H1 (cell line): ENCODE measurements at regions not wholly inside any gene's neighbourhood (a gene's known extent, or its start where the extent isn't known, plus 50 kb on each side); places are given as distances from the start of the nearest gene placed in this dataset.

Source experiments
- CTCF ChIA-PET: fragments of 300-600 bp; sonication (Branson Sonifier 250); formaldehyde crosslinking; loops from one replicate; lab custom pipeline; 2021; ENCODE audit not compliant: partially characterized antibody; lab: Charles Lee
- POLR2A ChIA-PET: fragments of 300-600 bp; sonication (Branson Sonifier 250); formaldehyde crosslinking; loops from one replicate; lab custom pipeline; 2021; ENCODE audit warnings: inconsistent platforms; ENCODE audit not compliant: partially characterized antibody; lab: Charles Lee
- DNase-seq, 2 experiments: peaks; one replicate each; pipeline versions ENCODE4 v3.0.0 to v3.0.0-alpha.2; 2010 to 2022; ENCODE audit warnings: low spot score in 2 of 2, low read depth in 1 of 2, mixed read lengths in 1 of 2
- FAIRE-seq: peaks from 2 replicates; lab custom pipeline; 2011; peaks lifted over from hg19 to GRCh38; lab: Jason Lieb, UNC
- H2AFZ ChIP-seq: 2 replicates; pipeline ENCODE4 v1.8.1; 2012; ENCODE audit warnings: low read length, inconsistent platforms
- H2AK5ac ChIP-seq: 2 replicates; pipeline ENCODE4 v1.6.1; 2013; ENCODE audit warnings: low read depth, low read length
- H2BK120ac ChIP-seq: replicated peaks from 2 replicates; pipeline ENCODE3; 2013; ENCODE audit warnings: low read depth, low read length, inconsistent platforms
- H2BK12ac ChIP-seq: 2 replicates; pipeline ENCODE4 v1.6.1; 2013; ENCODE audit warnings: low read depth, low read length
- H2BK15ac ChIP-seq: 2 replicates; pipeline ENCODE4 v1.6.1; 2013; ENCODE audit warnings: low read length
- H2BK20ac ChIP-seq: 2 replicates; pipeline ENCODE4 v1.6.1; 2013; ENCODE audit warnings: low read length
- H2BK5ac ChIP-seq: 2 replicates; pipeline ENCODE4 v1.6.1; 2013; ENCODE audit warnings: low read depth, low read length
- H3K14ac ChIP-seq: 2 replicates; pipeline ENCODE4 v1.6.1; 2013; ENCODE audit warnings: inconsistent platforms; ENCODE audit not compliant: insufficient read length
- H3K18ac ChIP-seq: 2 replicates; pipeline ENCODE4 v1.6.1; 2013; ENCODE audit warnings: low read length; ENCODE audit errors: extremely low read depth
- H3K23ac ChIP-seq: 2 replicates; pipeline ENCODE4 v1.6.1; 2013; ENCODE audit warnings: inconsistent platforms; ENCODE audit not compliant: insufficient read length
- H3K23me2 ChIP-seq: 2 replicates; pipeline ENCODE4 v1.6.1; 2013; ENCODE audit warnings: low read depth, low read length
- H3K27ac ChIP-seq: 2 replicates; pipeline ENCODE4 v1.6.1; 2011; ENCODE audit warnings: low read depth, low read length, inconsistent platforms
- H3K27me3 ChIP-seq, 4 experiments: replicated peaks in 1 of 4; 1 replicate in 1 of 4; 2 replicates in 3 of 4; pipeline versions ENCODE4 v1.6.1 to v1.8.1; 2011 to 2013; ENCODE audit warnings: low read length in 3 of 4, mild to moderate bottlenecking in 3 of 4, inconsistent platforms in 2 of 4, mixed read lengths in 2 of 4, moderate library complexity in 1 of 4; ENCODE audit not compliant: control insufficient read depth in 3 of 4, insufficient read depth in 3 of 4; ENCODE audit errors: extremely low read depth in 1 of 4
- H3K36me3 ChIP-seq, 4 experiments: 2 replicates each; pipeline versions ENCODE4 v1.6.1 to v1.8.1; 2011 to 2013; ENCODE audit warnings: mild to moderate bottlenecking in 4 of 4, low read length in 3 of 4, moderate library complexity in 2 of 4, control low read depth in 1 of 4, inconsistent platforms in 1 of 4; ENCODE audit not compliant: insufficient read depth in 4 of 4, control insufficient read depth in 2 of 4
- H3K4ac ChIP-seq: replicated peaks from 2 replicates; pipeline ENCODE3; 2013; ENCODE audit warnings: low read length, low read depth, mixed read lengths, inconsistent platforms; ENCODE audit not compliant: insufficient read length
- H3K4me1 ChIP-seq, 4 experiments: replicated peaks in 1 of 4; 1 replicate in 1 of 4; 2 replicates in 3 of 4; pipeline versions ENCODE4 v1.6.1 to v1.8.1; 2011 to 2013; ENCODE audit warnings: low read length in 3 of 4, inconsistent platforms in 2 of 4, mixed read lengths in 1 of 4; ENCODE audit not compliant: insufficient read depth in 4 of 4, control insufficient read depth in 3 of 4
- H3K4me2 ChIP-seq, 2 experiments: 2 replicates each; pipeline versions ENCODE4 v1.6.1 to v1.8.1; 2011 to 2013; ENCODE audit warnings: low read depth in 2 of 2, low read length in 2 of 2, control low read depth in 1 of 2, inconsistent platforms in 1 of 2, mild to moderate bottlenecking in 1 of 2; ENCODE audit not compliant: insufficient read depth in 1 of 2
- H3K4me3 ChIP-seq, 4 experiments: fragments of 200-600, 300-600 bp in 1 of 4; sonication (generic), shearing (Covaris generic), sonication (Bioruptor Twin) in 1 of 4; 2 replicates each; pipeline versions ENCODE4 v1.5.1 to v1.8.1; 2011 to 2016; ENCODE audit warnings: low read length in 4 of 4, low read depth in 3 of 4, control low read depth in 2 of 4, inconsistent platforms in 2 of 4, mild to moderate bottlenecking in 2 of 4, mixed read lengths in 1 of 4, moderate library complexity in 1 of 4; ENCODE audit not compliant: insufficient read depth in 2 of 4; ENCODE audit errors: extremely low read depth in 1 of 4
- H3K56ac ChIP-seq: replicated peaks from 2 replicates; pipeline ENCODE3; 2013; ENCODE audit warnings: low read depth, mild to moderate bottlenecking, mixed read lengths, low read length, inconsistent platforms; ENCODE audit not compliant: insufficient read length
- H3K79me1 ChIP-seq: 2 replicates; pipeline ENCODE4 v1.6.1; 2013; ENCODE audit warnings: low read depth, low read length, control low read depth
- H3K79me2 ChIP-seq, 2 experiments: 2 replicates each; pipeline versions ENCODE4 v1.6.1 to v1.8.1; 2012 to 2013; ENCODE audit warnings: low read length in 2 of 2, mild to moderate bottlenecking in 2 of 2, inconsistent platforms in 1 of 2; ENCODE audit not compliant: insufficient read depth in 2 of 2, control insufficient read depth in 1 of 2
- H3K9ac ChIP-seq, 4 experiments: replicated peaks in 1 of 4; 1 replicate in 1 of 4; 2 replicates in 3 of 4; pipeline versions ENCODE4 v1.6.1 to v1.8.1; 2011 to 2013; ENCODE audit warnings: low read depth in 3 of 4, low read length in 3 of 4, control low read depth in 2 of 4, mild to moderate bottlenecking in 2 of 4, moderate library complexity in 2 of 4, inconsistent platforms in 1 of 4; ENCODE audit errors: extremely low read depth in 1 of 4
- H3K9me3 ChIP-seq, 2 experiments: 2 replicates each; pipeline versions ENCODE4 v1.6.1 to v1.8.1; 2012 to 2013; ENCODE audit warnings: mild to moderate bottlenecking in 2 of 2, moderate library complexity in 2 of 2, control low read depth in 1 of 2, inconsistent platforms in 1 of 2, low read depth in 1 of 2, low read length in 1 of 2, mixed read lengths in 1 of 2; ENCODE audit not compliant: insufficient read depth in 2 of 2
- H4K20me1 ChIP-seq, 2 experiments: replicated peaks in 1 of 2; 2 replicates each; pipeline versions ENCODE3 to v1.8.1; 2011 to 2013; ENCODE audit warnings: inconsistent platforms in 2 of 2, low read length in 2 of 2, mild to moderate bottlenecking in 1 of 2; ENCODE audit not compliant: insufficient read depth in 2 of 2, control insufficient read depth in 1 of 2
- H4K5ac ChIP-seq: 2 replicates; pipeline ENCODE4 v1.6.1; 2013; ENCODE audit warnings: low read length, low read depth, mixed read lengths, inconsistent platforms; ENCODE audit not compliant: insufficient read length
- H4K8ac ChIP-seq: 2 replicates; pipeline ENCODE4 v1.8.0; 2013; ENCODE audit warnings: mild to moderate bottlenecking, moderate library complexity, low read length, inconsistent platforms; ENCODE audit not compliant: insufficient read depth; ENCODE audit errors: extremely low read depth
- H4K91ac ChIP-seq: replicated peaks from 2 replicates; pipeline ENCODE3; 2013; ENCODE audit warnings: low read length, mixed read lengths, inconsistent platforms; ENCODE audit not compliant: insufficient read length
- BRCA1 ChIP-seq: IDR thresholded peaks from 2 replicates; pipeline ENCODE4 v1.6.1; 2012; ENCODE audit warnings: low read depth, low read length, improper control_type of control experiment
- CEBPB ChIP-seq: IDR thresholded peaks from 2 replicates; pipeline ENCODE4 v1.6.1; 2012; ENCODE audit warnings: low read depth, low read length
- EGR1 ChIP-seq: IDR thresholded peaks from 2 replicates; pipeline ENCODE4 v1.6.1; 2011; ENCODE audit warnings: low read depth, low read length, borderline replicate concordance
- GTF2F1 ChIP-seq: IDR thresholded peaks from 2 replicates; pipeline ENCODE4 v1.6.1; 2012; ENCODE audit warnings: low read depth, low read length, improper control_type of control experiment, borderline replicate concordance
- HDAC6 ChIP-seq: IDR thresholded peaks from one replicate; pipeline ENCODE4 v1.7.1; 2012; ENCODE audit warnings: low read depth, mild to moderate bottlenecking, inconsistent platforms, low read length, moderate library complexity
- NRF1 ChIP-seq: IDR thresholded peaks from 2 replicates; pipeline ENCODE4 v1.6.1; 2011; ENCODE audit warnings: mild to moderate bottlenecking, low read depth, low read length, improper control_type of control experiment
- POU5F1 ChIP-seq: IDR thresholded peaks from 2 replicates; pipeline ENCODE4 v1.6.1; 2011; ENCODE audit warnings: low read depth, mild to moderate bottlenecking, low read length, moderate library complexity
- SIRT6 ChIP-seq: IDR thresholded peaks from one replicate; pipeline ENCODE4 v1.7.1; 2012; ENCODE audit warnings: low read length, inconsistent platforms
- SIX5 ChIP-seq: IDR thresholded peaks from 2 replicates; pipeline ENCODE4 v1.6.1; 2011; ENCODE audit warnings: mild to moderate bottlenecking, low read depth, low read length
- SUZ12 ChIP-seq: fragments of 200-600 bp; sonication (generic); IDR thresholded peaks from 2 replicates; pipeline ENCODE4 v1.6.1; 2012; ENCODE audit warnings: mild to moderate bottlenecking, inconsistent platforms, low read length, moderate library complexity, mixed read lengths
- TBP ChIP-seq: IDR thresholded peaks from 2 replicates; pipeline ENCODE4 v1.6.1; 2011; ENCODE audit warnings: low read depth, low read length, improper control_type of control experiment
- ZNF274 ChIP-seq: IDR thresholded peaks from 2 replicates; pipeline ENCODE4 v1.7.0; 2012; ENCODE audit warnings: low read length, borderline replicate concordance; ENCODE audit errors: extremely low read depth
- WGBS, 2 experiments: shearing (Covaris generic) in 1 of 2; methylation state at CpG; one replicate each; pipeline versions ENCODE4 v1.1.6 to v1.1.7; 2013 to 2015; ENCODE audit warnings: low lambda C conversion rate in 2 of 2, mixed read lengths in 2 of 2, inconsistent platforms in 1 of 2, low coverage in 1 of 2, missing lambda C conversion rate in 1 of 2; ENCODE audit not compliant: insufficient replicate concordance in 2 of 2, insufficient coverage in 1 of 2, insufficient read length in 1 of 2; ENCODE audit errors: extremely low coverage in 1 of 2, missing lambda C conversion rate in 1 of 2; 5-methylcytosine and 5-hydroxymethylcytosine counted together
- TF ChIP-seq, protein P1 (sequence below): IDR thresholded peaks from 2 replicates; pipeline ENCODE4 v1.6.1; 2012; ENCODE audit warnings: inconsistent platforms

- H2BK12ac ChIP-seq = no peak overlapping the region
- no peak for DNase-seq
- no peak overlapping the region for H3K23ac ChIP-seq
- ChIA-PET CTCF (interaction anchor here (1.0 kb wide), 1 partner anchor 26 kb away, joined by 3 read pairs; no protein-coding TSS in a partner anchor), POLR2A (no interaction called here)
- no peak overlapping the region for H3K4ac ChIP-seq
- H3K27me3 ChIP-seq = no peaks in the 10 kb centered on the region
- 82% methylated on average over 4 of the region's 4 CpGs; no CpG with 5 or more reads in 1 of the 2 experiments for WGBS, 2 experiments
- no peak for FAIRE-seq
- no peak overlapping the region for H3K27ac ChIP-seq
- no peak overlapping the region for H4K91ac ChIP-seq
- no peak overlapping the region for H4K5ac ChIP-seq
- no peak overlapping the region for H4K8ac ChIP-seq
- no peak overlapping the region for H3K18ac ChIP-seq
- H3K4me2 ChIP-seq = no peak overlapping the region
- H2BK120ac ChIP-seq = no peak overlapping the region
- H3K56ac ChIP-seq = no peak overlapping the region
- no peak overlapping the region; the same call in 1 of the 2 replicates for H2AFZ ChIP-seq
- no peaks in the 10 kb centered on the region for H3K4me1 ChIP-seq
- H3K14ac ChIP-seq = no peak overlapping the region
- no peak overlapping the region for H2BK20ac ChIP-seq
- H3K9me3 ChIP-seq = no peaks in the 10 kb centered on the region
- no peak overlapping the region for H2BK15ac ChIP-seq
- no peak overlapping the region for H2BK5ac ChIP-seq
- no peak overlapping the region for H3K4me3 ChIP-seq
- no peak overlapping the region for H2AK5ac ChIP-seq
- H3K79me2 ChIP-seq = no peaks in the 10 kb centered on the region
- H3K36me3 ChIP-seq = no peaks in the 10 kb centered on the region
- no peaks in the 10 kb centered on the region for H4K20me1 ChIP-seq
- no peak overlapping the region for H3K9ac ChIP-seq
- H3K79me1 ChIP-seq = no peaks in the 10 kb centered on the region
- H3K23me2 ChIP-seq = no peaks in the 10 kb centered on the region
- no peak for TF ChIP-seq SUZ12
- TF ChIP-seq CEBPB = no peak
- no peak for TF ChIP-seq HDAC6
- no peak for TF ChIP-seq NRF1
- TF ChIP-seq TBP = no peak
- no peak for TF ChIP-seq POU5F1
- TF ChIP-seq, protein P1, sequence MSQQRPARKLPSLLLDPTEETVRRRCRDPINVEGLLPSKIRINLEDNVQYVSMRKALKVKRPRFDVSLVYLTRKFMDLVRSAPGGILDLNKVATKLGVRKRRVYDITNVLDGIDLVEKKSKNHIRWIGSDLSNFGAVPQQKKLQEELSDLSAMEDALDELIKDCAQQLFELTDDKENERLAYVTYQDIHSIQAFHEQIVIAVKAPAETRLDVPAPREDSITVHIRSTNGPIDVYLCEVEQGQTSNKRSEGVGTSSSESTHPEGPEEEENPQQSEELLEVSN = no peak
- TF ChIP-seq EGR1 = no peak
- no peak for TF ChIP-seq GTF2F1
- TF ChIP-seq SIX5 = no peak
- TF ChIP-seq SIRT6 = no peak
- TF ChIP-seq ZNF274 = no peak
- no peak for TF ChIP-seq BRCA1
Measured at GRCh38 chr13:39890537-39890936, 235.1 kb downstream of the COG6 start.
